ENCODE measurements at regions not wholly inside any gene's neighbourhood (a gene's known extent, or its start where the extent isn't known, plus 50 kb on each side); places are given as distances from the start of the nearest gene placed in this dataset.

DNA sequence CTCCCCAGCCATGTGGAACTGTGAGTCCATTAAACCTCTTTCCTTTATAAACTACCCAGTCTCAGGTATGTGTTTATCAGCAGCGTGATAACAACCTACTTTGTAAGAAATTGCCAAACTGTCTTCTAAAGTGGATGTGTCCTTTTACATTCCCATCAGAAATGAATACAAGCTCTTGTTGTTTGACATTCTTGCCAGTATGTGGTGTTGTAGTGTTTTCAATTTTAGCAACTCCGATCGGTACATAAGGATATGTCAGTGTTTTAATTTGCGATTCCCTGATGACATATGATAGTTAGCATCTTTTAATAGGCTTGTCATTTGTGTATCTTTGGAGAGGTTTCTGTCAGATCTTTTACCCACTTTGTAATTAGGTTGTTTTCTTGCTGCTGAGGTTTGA lies 1156.3 kb upstream of the CRIM1 start:
- TF ChIP-seq, protein P1, sequence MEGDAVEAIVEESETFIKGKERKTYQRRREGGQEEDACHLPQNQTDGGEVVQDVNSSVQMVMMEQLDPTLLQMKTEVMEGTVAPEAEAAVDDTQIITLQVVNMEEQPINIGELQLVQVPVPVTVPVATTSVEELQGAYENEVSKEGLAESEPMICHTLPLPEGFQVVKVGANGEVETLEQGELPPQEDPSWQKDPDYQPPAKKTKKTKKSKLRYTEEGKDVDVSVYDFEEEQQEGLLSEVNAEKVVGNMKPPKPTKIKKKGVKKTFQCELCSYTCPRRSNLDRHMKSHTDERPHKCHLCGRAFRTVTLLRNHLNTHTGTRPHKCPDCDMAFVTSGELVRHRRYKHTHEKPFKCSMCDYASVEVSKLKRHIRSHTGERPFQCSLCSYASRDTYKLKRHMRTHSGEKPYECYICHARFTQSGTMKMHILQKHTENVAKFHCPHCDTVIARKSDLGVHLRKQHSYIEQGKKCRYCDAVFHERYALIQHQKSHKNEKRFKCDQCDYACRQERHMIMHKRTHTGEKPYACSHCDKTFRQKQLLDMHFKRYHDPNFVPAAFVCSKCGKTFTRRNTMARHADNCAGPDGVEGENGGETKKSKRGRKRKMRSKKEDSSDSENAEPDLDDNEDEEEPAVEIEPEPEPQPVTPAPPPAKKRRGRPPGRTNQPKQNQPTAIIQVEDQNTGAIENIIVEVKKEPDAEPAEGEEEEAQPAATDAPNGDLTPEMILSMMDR (IDR thresholded peaks at IDR 0.05), result no peak
- TF ChIP-seq POLR2A (IDR thresholded peaks at IDR 0.05), result no peak

All from right lobe of liver (tissue), 4 donors.